GM10266 (cell line): ENCODE measurements at regions not wholly inside any gene's neighbourhood (a gene's known extent, or its start where the extent isn't known, plus 50 kb on each side); places are given as distances from the start of the nearest gene placed in this dataset.
A peak's percentile ranks its signal among the peaks of the same experiment; 100 is the strongest.

Source experiments
- DNase-seq: peaks from one replicate; pipeline ENCODE4 v3.0.0; 2012; ENCODE audit errors: extremely low spot score
- TF ChIP-seq, protein P1 (sequence below): IDR thresholded peaks from 2 replicates; pipeline ENCODE4 v1.5.1; 2012; ENCODE audit warnings: mild to moderate bottlenecking, low read depth; ENCODE audit not compliant: control insufficient read depth, insufficient read depth; ENCODE audit errors: missing control alignments

GRCh38 chr2:16493788-16494187 lies 171.8 kb downstream of the CYRIA start:
- no peak for DNase-seq
- TF ChIP-seq, protein P1, sequence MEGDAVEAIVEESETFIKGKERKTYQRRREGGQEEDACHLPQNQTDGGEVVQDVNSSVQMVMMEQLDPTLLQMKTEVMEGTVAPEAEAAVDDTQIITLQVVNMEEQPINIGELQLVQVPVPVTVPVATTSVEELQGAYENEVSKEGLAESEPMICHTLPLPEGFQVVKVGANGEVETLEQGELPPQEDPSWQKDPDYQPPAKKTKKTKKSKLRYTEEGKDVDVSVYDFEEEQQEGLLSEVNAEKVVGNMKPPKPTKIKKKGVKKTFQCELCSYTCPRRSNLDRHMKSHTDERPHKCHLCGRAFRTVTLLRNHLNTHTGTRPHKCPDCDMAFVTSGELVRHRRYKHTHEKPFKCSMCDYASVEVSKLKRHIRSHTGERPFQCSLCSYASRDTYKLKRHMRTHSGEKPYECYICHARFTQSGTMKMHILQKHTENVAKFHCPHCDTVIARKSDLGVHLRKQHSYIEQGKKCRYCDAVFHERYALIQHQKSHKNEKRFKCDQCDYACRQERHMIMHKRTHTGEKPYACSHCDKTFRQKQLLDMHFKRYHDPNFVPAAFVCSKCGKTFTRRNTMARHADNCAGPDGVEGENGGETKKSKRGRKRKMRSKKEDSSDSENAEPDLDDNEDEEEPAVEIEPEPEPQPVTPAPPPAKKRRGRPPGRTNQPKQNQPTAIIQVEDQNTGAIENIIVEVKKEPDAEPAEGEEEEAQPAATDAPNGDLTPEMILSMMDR = no peak

DNA sequence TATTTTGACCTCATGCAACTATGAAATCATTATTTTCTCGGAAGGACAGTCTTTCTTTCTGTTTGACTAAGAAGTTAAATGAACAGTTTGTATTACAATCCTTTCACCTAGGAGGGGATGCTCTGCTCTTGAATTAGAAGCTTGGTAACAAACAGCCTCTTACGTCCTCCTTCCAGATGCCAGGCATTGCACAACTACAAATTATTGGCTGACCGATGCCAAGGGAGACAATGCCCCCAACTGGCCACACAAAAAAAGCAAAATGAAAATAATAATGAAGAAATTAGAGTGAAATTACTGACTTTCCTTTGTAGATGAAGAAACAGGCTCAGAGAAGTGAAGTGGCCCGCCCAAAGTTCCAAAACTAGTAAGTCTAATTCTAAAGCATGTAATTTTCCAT lies 177.9 kb downstream of the CYRIA start:
- DNase-seq = no peak
- TF ChIP-seq, protein P1 = peak; percentile 31

- TF ChIP-seq, protein P1 = no peak
- DNase-seq = no peak
Measured at GRCh38 chr2:16485251-16485650, 180.4 kb downstream of the CYRIA start.

GRCh38 chr2:16482460-16482859 lies 183.2 kb downstream of the CYRIA start:
- TF ChIP-seq, protein P1 = no peak
- DNase-seq = no peak

GRCh38 chr2:16481351-16481750 lies 184.3 kb downstream of the CYRIA start:
- TF ChIP-seq, protein P1 = no peak
- DNase-seq = no peak

GRCh38 chr2:16479721-16480120 lies 185.9 kb downstream of the CYRIA start:
- no peak for DNase-seq
- TF ChIP-seq, protein P1 = no peak

GRCh38 chr2:16478434-16479210 lies 187.0 kb downstream of the CYRIA start:
- TF ChIP-seq, protein P1 = no peak
- DNase-seq = no peak
